RPMI8226 (cell line): ENCODE measurements at regions not wholly inside any gene's neighbourhood (a gene's known extent, or its start where the extent isn't known, plus 50 kb on each side); places are given as distances from the start of the nearest gene placed in this dataset.

Experiments used
- DNase-seq: peaks from one replicate; pipeline ENCODE4 v3.0.0-alpha.2; 2015

DNA sequence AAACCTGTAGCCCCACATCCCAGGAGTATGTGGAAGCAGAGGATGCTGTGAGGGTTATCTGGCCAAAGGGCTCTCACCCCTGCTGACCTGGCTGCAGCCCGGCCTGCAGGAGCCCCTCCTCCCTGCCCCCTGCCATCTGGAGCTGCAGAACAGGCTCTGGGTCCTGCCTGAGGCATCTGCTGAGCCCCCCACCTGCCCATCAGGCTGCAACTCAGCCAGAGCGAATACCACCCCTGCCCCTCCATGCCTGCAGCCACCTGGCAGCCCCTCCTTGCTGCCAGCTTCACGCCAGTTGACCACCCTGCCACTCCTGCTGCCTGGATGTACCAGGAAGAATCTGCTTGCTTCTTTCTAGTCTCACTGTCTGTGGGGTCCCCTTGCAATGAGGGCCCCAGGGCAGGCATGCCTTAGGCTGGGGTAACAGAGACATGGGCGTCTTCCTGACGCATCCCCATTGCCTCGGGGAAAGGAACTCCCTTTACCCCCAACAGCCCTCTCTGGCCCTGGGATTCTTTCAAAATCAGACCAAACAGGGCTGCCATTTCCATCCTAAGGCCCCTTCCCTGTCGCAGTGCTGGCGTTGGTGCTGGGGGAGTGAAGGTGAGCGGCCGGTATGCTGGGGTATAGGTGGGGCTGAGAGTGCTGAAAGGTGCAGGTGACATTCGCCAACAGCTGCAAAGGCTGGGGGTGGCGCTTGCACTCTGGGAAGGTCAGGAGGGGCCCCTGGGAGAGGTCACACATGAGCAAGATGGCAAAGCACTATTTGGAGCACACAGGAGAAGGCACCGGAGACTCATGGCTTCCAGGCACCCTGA lies 1334.6 kb downstream of the TBC1D22A start:
- DNase-seq = peak; percentile 83

DNA sequence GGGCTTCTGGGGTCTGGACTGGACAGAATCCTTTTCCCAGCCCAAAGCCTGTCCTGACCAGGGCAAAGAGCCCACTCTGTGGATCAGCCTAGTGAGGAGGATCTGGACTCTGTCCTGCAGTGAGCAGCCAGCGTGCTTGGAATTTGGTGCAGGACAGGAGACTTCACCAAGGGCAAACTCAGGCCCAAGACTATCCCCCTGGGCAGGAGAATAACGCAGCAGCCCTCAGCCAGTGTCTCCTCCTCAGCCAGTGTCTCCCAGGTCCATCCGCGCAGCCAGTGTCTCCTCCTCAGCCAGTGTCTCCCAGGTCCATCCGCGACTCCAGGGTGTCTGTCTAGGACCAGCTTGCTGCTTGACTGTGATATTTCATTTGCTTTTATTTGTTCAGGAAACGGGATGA lies 1334.0 kb downstream of the TBC1D22A start:
- peak; percentile 25 for DNase-seq

DNA sequence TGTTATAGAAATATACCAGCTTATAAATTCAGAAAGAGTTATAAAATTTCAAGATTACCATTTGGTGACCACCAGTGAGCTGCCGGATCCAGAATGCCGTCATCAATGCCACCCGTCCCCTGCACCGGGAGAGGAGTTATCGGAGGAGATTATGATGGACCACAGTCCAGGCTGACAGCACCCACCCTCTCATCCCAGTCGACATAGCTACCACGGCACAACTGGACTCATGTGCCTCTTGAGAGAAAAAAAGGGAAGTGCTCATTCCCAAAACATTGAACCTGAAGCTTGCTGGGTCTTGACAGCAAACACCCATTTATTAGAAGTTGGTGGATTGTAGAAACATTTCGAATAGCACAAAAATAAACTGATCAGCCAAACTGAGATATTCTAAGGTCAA lies 1331.5 kb downstream of the TBC1D22A start:
- DNase-seq = no peak

DNA sequence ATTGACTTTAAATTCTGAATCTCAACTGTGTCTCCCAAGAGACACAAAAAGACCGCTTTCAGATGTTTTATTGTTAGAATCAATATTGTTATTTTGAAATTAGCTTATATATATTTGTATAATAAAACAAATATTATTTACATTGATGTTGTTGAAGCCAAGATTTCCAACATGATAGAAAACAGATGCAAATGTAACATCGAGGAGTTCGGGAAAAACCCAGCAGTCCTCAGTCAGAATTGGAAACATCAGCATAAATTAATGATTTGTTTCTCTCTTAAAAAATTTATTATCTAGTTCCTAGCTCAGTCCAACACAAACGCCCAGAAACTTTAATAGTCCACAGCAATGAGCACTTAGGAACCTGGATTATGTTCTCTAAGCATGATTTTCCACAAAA lies 1330.4 kb downstream of the TBC1D22A start:
- no peak for DNase-seq

DNA sequence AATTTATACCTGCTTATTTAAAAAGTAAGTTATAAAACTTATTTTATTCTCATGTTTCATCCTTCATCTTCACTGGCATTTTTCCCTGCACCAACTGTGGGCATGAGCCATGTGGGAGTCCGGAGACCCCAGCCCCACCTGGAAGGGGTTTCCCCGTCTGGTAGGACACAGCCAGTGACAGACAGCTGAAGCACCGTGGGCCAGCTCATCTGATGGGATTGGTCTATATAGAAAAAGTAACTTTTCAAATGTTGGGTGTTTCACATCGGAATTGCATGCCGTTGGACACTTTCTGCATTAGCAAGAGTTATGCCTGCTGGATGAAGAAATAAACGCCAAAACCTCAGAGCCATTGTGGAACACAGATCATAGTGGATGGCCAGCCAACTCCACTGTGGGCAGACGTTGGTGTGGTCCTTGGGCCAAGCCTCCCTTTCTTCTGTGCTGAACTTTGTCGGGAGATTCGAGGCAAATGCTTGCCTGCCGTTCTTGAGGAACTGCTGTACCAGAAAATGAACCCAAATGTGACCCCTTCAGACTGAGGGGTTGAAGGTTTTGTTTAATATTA lies 1329.3 kb downstream of the TBC1D22A start:
- no peak for DNase-seq

DNA sequence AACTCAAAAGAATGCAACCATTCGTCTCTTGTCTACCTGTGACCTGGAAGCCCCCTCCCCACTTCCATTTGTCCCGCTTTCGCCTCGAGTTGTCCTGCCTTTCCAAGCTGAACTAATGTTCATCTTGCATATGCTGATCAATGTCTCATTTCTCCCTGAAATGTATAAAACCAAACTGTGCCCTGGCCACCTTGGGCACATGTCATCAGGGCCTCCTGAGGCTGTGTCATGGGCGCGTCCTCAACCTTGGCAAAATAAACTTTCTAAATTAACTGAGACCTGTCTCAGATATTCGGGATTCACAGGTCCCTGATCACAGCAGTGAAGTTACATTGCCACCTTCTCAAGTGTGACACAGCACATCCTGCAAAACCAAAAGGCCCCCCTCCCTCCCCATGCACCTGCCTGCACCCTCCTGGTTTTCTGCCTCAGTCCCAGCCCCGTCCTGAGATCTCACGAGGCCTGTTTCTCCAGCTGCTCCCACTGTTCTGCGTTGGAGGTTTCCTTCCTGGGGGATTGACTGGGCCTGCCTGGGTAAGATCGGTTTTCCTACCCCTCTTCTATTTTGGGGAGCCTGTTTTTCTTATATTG lies 1328.7 kb downstream of the TBC1D22A start:
- DNase-seq = no peak

DNA sequence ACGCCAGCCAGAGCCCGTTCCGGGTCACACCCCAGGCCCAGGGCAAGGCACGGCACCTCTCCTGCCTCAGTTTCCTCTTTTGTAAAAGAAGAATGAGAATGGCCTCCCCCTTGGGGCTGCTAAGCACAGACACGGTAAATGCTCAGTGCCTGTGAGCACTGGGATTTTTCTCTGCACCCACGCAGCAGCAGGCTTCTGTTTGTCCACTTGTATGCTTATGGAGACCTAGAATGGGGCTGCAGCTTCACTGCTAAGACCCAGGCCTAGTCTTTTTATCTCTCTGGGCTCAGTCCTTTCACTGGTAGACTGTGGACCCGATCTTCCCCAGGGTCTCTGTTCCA lies 1327.9 kb downstream of the TBC1D22A start:
- DNase-seq = no peak

DNA sequence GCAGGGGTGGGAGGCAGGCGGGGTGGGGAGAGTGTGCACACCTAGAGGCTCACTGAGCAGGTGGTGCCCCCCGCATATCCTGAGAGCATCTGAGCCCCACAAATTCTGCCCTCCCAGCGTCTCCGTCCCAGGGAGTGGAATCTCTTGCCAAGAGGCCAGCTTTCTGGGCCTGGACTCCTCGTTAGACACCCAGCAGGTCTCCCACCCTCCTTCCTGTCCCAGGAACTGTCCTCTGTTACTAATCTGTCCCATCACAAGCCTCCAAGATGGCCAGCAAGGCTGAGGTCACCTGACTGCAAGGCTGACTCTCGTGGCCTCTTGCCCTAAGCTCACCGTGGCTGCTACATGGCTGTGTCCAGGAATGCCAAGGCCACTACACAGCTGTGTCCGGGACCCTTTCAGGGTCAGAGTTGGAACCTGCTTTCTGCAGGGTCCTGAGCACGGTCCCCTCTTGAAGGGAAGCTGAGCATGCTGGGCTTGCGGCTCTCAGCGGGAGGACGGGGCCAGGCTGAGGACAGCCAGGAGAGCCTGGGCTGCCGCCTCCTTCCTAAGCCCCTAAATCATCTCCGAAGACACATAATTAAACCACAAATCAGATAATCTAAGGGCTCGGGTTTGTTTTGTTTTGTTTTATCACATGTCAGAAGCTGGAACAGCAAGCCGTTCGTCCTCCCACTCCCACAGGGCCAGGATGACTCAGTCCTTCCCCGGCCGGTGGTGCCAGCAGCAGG lies 1327.3 kb downstream of the TBC1D22A start:
- DNase-seq = no peak

DNA sequence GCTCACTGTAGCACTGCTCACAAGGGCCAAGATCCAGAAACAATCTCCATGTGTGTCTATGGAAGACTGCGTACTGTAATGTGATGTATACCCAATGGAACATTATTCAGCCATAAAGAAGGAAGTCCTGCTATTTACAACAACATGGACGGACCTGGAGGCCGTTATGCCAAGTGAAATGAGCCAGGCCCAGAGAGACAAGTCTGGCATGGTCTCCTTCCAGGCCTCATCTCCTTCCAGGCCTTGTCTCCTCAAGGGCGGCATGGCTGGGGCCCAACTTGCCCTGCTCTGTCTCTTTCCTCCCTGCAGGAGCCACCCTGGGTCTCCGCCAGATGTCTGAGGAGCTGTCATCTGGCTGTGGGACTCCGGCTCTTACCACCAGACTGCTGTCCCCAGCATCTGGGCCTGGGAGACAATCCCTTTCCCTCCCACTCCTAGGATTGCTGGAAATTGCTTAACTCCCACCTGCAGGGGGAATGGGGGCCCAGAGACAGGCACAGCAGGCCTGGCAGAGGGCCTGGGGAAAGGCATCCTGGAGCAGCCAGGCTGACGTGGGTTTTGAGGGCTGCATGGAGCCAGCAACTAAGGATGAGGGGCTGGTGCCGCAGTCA lies 1326.6 kb downstream of the TBC1D22A start:
- no peak for DNase-seq

DNA sequence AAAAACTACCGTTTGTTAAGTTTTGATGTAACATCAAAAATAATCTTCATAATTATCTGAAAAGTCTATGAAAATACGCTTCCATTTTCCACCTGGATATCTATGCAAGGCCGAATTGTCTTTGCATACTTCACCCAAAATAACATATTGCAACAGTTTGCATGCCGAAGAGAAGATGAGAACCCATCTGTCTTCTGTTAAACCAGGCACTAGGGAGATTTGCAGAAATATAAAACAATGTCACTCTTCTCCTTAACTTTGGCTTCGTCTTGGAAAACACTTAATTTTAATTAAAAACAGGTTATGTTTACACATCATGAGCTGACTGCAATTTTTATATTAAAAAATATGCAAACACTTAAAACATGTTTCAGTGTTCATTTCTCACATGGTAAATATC lies 1325.8 kb downstream of the TBC1D22A start:
- DNase-seq = no peak

DNA sequence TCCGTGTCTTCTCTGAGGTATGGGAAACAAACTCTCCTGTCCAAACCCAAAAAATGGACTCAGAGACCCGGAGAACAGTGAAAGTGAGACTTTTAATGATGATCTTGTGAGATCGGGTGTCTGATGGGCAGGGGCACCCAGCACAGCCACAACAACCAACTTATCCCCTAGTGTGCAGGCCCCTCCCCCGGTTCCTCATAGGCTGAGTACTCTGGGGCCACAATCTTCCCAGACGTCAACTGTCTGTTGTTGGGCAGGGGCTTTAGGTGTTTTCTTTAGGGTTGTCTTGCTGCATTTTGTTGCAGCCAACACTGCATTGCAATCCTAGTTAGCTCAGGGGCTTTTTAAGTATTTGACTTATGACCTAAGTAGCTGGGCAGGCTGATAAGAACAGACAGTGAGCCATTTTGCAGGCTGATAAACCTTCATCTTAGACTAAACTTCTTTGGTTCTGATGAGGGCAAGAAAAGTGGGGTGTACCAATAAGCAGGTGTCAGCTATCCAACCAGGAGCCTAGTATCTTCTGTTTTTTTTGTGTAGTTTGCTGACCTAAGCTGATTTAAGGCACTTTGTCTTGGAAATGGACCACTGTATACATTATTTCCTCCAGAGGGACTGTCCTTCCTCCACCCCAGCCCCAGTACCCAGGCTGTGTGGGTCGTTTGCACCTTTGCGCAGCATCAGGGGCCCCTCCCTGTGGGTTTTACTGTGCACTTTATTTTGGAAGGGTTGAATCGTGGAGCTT lies 1323.6 kb downstream of the TBC1D22A start:
- no peak for DNase-seq

DNA sequence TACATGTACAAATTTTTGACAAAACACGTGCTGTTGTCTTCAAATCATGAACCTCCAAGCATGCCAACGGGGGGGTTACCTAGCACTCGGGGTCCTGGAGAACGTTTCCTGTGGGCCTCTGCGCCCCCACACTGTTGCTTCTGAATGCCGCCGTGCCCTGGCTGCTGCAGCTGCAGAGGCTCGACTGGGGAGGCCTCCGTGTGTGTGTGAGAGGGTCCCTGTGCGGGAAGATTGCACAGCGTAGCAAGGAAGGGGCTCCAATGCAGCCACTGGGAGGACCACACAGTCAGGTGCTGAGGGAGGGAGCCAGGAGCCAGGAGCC lies 1322.2 kb downstream of the TBC1D22A start:
- no peak for DNase-seq

DNA sequence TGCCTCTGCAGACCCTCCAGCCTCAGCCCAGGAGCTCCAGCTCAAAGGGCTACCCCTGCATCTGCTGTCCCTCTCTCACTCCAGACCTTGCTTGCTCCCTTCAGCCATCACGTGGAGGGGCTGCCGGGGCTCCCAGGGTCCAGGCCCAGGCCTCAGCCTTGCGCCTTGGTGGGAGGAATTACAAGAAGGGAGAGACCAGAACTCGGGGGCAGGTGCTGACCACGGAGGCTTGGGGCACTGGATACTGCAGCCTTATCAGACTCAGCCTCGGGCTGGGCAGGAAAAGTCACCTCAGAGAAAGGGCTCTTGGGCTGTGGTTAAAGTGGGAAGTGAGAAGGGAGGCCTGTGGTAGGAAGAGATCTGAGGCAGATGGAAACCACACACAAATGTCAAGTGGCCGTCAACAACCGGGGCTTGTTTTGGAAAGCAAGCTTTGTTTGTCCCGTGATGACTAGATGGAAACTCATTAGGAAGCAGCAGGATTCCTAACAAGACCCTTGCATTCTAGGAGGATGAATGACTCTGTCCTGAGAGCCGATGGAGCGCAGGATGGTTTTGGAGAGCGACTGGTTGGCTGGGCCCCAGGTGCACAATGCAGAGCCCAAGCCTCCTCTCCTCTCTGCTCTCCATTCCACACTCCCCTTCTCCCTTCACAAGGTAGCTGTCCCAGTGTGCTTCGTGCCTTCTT lies 1321.7 kb downstream of the TBC1D22A start:
- peak; percentile 71 for DNase-seq

DNA sequence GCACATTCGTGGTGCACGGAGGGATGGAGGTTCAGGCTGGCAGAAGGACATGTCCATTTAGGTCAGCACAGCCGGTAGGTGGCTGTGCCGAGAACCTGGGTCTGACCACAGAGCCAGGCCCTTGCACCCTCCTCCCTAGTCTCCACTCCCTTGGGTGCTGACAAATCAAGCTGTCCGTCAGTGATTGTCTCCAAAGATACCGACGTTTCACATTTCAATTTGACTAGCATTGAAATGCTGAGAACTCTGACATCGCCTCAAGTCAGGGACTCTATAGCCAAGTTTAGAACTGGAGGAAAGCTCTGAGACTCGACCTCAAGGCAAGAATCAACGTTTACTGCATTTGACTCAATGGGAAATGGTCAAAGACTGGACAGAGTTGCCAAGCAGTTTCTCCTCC lies 1321.1 kb downstream of the TBC1D22A start:
- DNase-seq = no peak

DNA sequence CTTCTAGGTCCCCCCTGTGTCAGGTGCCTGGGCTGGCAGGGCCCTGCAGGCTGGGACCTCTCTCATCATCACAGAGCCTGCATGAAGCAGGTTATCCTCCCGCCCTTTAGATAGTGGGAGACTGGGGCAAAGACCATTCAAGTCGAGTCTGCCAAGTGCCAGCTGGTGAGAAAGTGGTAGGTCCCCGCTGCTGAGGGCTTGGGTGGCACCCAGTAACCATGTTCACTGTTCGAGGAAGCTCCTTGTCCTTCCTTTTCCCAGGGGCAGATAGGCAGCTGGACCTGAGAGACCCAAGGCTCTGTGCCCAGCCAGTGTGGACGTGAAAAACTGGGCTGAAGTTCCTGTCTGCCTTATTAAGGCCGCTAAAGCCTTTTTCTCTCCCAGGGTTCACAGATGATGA lies 1319.8 kb downstream of the TBC1D22A start:
- no peak for DNase-seq

DNA sequence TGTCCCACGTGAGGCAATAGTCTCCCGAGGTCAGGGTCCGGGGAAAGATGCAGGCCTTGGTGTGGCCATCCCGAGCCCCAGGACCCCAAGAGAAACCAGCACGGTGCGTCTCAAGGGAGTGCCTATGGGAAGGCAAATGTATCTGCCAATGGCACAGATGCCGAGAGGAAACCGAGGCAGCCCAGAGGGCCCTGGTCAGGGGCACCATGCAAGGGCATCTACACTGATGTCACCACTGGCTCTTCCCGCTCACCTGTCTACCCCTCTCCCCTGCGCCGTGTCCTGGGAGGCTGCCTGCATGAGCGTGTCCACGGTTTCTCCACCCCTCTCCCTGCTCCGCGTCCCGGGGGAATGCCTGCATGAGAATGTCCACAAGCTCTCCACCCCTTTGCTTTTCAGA lies 1318.8 kb downstream of the TBC1D22A start:
- no peak for DNase-seq

DNA sequence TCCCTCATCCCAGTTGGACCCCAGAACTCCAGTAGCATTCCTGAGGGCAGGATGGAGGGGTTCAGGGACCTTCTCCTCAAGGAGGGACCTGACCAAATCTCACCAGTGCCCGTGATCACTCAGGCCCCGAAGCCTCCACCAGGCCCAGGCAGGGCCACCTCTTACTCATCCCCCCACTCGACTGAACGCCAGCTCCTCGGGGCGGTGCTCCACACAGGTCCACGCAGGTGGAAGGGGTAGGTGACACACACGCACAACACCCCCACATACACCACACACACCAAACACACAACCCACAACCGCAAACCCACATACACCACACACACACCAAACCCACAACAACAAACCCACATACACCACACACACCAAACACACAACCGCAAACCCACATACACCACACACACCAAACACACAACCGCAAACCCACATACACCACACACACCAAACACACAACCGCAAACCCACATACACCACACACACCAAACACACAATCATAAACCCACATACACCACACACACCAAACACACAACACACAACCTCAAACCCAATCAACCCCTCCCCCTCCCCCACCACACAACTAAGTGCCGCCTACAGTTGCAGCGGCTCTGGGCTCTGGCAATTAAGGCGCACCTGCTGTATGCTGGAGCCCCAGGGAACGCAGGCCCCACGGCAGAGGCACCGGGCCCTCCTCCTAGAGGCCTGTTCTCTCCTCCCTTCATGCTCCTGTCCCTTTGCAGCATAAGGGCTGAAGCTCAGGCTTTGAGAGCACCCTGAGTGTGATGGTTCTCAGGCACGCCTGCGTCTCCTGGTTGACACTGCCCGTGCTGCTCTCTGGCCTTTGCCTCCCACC lies 1318.1 kb downstream of the TBC1D22A start:
- DNase-seq = peak; percentile 34

DNA sequence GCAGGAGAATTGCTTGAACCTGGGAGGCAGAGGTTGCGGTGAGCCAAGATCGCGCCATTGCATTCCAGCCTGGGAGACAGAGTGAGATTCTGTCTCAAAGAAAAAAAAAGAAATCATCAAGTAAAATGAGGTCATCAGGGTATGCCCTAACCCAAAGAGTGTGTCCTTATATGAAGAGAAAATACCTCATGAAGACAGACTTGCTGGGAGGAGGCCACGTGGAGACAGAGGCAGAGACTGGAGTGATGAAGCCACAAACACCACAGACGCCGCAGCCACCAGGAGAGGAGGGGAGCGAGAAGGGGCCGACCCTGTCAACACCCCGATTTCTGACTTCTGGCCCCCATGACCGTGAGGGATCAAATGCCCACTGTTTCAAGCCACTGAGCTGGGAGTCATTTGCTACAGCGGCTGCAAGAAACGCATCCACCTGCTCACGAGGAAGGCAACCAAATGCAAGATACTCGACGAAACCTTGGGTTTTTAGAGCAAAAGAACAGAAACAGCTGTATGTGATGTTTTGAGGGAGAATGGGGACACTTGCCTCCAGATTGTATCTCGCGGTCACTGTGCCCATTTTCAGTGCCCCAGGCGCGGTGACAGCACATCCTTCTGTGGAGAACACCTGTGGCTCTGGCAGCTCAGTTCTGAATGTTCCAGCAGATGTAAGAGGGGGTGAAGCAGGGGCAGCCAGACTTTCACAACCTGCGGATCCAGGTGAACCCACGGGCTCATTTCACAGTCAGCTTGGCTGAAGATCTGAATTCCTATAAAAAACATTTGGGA lies 1317.2 kb downstream of the TBC1D22A start:
- peak; percentile 89 for DNase-seq

DNA sequence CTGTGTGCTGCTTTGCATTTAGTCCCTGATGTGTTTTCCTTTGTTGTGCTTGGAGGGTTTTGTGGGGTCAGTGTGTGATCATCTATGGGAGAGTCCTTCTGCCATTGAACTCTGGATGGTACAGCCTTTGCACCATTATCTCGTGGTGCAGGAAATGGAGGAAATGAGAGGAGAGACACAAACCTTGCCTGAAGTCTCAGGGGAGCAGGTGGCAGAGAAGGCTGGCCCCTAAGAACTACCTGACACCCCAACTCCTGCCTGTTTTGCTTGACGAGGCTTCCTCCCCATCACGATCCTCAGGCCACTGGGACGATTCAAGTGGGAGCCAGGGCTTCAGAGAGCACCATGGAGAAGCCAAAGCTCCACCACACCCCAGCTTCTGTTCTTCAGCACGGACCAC lies 1316.4 kb downstream of the TBC1D22A start:
- DNase-seq = no peak

DNA sequence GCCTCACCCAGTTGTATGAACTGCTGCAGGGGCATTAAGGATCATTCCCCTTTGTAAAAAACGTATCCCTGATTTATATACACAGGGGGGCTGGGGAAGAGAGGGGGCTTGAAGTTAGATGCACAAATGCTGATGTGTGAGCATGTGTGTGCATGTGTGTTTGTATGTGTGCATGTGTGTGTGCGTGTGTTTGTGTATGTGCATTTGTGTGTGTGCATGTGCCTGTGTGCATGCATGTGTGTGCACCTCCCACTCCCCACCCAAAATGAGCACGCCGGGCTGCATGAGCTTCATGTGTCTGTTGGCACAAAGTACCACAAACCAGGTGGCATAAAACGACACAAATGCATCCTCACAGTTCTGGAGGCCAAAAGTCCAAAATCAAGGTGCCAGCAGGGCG lies 1315.2 kb downstream of the TBC1D22A start:
- DNase-seq = no peak
